NOMO-1 treated with dmso at 0.1 percent for 144 hours (cell line): ENCODE measurements at regions not wholly inside any gene's neighbourhood (a gene's known extent, or its start where the extent isn't known, plus 50 kb on each side); places are given as distances from the start of the nearest gene placed in this dataset.

Experiments
- DNase-seq: peaks from one replicate; lab custom pipeline; 2025; ENCODE audit not compliant: unreplicated experiment; lab: John Stamatoyannopoulos, UW

- no peak for DNase-seq
Measured at GRCh38 chr16:54632322-54633220, 298.1 kb upstream of the IRX5 start.

DNA sequence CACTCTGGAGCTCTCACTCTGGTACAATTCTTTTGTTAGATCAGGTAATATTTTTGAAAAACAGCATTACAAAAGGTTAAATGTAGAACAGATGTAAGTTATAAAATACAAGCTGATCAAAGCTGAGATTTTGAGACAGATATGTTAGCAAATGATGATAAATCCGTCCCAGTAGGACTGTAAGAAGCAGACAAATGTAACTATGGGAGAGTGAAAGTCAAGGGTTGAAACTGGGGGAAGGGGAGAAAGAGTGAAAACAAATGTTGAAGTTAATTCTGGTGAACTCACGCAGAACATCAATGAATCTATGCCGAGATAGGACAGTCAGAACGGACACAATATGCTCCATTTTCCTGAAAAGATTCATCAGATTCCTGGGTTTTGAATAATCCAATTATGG is 298.9 kb upstream of the IRX5 start:
- DNase-seq, result no peak

DNA sequence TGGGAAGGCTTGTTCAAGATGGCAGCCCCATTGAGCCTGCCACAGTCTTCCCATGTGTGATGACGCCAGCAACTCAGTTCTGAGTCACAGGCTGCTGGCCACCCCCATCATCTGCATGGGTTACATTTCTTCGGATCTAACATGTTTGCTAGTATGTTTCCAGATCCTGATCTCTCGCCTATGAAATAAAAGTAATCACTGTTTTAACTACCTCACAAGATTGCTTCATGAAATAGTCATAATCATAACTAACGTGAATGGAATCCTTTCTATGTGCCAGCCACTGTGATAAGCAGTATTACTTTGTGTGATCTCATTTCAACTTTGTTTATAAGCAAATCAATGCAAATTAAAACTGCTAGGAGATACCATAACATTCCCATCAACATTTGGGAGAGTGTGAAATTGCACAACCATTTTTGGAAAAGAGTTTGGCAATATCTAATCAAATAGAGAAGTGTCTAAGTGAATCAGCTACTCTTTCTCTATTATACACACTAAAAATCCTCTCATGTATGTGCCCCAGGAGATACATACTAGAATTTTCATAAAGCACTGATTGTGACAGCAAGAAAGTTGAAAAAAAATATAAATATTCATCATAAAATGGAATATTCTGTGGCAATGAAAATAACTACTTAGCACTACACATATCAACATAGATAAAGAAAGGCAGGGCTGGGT is 300.2 kb upstream of the IRX5 start:
- no peak for DNase-seq

- DNase-seq, result no peak
Measured at GRCh38 chr16:54628796-54629625, 301.7 kb upstream of the IRX5 start.

DNA sequence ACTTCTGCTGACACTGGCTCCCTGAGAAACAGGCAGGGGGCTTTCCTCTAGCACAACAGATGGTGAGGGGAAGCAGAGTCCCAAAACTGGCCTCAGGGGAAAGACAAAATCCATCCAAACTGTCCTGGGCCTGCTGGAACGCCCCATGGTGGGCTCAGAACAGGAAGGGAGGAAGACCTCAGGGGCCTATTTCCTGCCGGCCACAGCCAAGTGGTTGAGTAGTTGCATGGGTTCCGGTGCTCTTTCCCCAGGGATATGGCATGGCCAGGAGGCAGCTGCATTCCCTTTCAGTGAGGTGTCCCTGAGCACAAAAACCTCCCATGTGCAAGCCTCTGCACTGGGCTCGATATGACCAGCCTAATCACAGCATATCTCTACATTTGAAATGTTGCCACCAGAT is 303.0 kb upstream of the IRX5 start:
- no peak for DNase-seq

DNA sequence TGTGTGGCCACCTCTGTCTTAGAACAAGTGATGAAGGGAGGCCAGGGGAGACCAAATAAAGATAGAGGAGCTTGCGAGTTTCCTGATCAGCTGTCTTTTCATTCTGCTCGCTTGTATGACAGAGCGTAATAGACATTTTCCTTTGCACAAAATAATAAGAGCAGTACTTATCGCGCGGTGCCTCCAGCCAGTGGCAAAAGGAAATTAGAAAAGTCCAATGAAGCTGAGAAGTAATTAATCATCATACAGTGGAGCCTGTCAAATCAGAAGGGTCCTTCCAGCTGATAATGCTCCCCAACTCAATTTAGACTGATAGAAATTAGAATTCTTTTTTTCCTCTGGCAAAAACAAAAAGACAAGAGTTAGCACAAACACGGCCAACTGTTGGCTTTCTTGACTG is 307.0 kb upstream of the IRX5 start:
- DNase-seq, result no peak

DNA sequence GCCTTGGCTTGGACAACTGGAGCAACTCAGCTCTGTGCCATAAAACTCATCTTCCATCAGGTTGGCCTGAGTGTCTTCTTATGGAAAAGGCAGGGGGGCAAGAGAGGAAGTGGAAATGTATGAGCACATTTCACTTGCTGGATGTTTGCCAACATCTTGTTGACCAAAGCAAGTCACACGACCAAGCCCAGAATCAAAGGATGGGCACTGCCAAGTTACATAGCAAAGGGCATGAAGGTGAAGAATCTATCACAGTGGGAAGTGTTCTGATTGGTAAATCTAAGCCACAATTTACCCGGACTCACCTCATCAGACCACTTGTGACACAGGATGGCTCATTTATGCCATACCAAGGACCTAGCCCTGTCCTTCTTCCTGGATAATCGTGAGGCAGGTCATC is 310.5 kb upstream of the IRX5 start:
- DNase-seq, result no peak

DNA sequence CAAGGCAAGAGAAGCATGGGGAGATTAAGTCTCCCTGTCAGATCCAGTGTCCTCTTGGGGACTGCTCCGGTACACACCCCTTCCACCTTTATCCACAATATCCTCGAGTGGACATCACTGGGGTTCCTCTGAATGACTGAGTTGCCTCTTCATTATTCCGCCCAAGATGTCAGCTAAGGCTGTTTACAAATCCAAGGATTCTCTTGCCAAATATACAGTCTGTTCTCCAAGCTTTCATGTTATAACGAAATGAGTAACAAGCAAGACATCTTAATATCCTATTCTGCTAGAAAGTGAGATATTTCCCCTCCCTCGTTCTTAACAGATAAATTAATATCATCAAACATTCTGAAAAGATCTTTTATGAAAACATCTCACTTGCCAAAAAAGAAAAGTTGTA is 314.1 kb upstream of the IRX5 start:
- no peak for DNase-seq

DNA sequence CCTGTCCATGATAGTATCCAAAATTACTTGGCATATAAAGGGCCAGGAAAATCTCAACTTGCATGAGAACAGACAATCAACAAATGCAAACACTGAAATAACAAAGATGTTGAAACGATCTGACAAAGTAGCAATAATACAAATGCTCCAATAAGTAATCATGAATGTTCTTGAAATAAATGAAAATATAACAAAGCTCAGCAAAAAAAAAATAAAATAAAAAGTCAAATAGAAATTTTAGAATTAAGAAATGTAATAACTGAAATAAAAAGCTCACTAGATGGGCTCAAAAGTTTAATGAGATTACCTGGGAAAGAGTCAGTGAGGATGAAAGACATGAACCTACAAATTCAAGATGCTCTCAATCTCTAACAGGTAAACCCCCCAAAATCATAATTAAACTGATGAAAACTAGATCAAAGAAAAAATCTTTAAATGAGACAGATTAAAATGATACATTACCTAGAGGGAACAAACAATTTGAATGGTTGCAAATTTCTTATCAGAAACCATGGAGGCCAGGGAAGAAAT is 319.0 kb upstream of the IRX3 start:
- DNase-seq, result no peak

DNA sequence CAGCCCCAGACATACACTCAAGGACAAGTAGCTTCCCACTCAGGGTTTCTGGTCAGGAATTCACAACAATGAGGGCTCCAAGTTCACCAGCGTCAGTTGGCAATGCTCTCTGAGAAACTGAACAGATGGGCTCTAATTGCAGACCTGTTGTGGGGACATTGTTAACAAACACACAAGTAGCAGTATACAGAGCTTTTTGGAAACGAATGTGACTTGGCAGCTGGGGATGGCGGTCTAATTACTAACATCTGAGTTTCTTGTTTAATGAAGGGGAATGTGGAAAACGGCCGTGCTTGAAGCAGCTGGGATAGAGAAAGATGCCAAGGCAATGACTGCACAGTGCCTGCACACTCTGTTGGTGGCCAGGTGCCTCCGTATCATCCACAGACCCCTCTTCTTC is 316.1 kb upstream of the IRX3 start:
- no peak for DNase-seq

DNA sequence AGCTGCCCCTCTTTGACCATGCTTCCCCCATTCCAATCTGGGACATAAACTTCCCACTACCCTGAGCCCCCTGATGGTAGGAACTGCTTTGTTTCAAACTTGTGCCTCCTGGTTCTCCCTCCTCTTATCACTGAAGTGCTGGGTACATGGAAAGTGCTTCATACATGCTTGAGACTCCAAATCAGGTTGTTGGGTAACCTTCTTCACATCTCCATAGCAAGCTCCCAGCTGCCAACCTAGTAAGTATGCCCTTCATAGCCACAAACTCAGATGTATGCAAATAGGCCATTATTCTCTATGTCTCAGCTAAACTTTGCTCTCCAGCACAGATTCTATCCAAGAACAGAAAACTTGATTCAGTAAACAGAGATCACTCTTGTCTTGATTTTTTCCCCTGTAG is 310.6 kb upstream of the IRX3 start:
- DNase-seq, result no peak

GRCh38 chr16:54595621-54596020 is 309.0 kb upstream of the IRX3 start:
- DNase-seq, result no peak

GRCh38 chr16:54594601-54595391 is 308.2 kb upstream of the IRX3 start:
- no peak for DNase-seq

- no peak for DNase-seq
Measured at GRCh38 chr16:54591816-54592246, 305.2 kb upstream of the IRX3 start.

- DNase-seq, result no peak
Measured at GRCh38 chr16:54590836-54591235, 304.2 kb upstream of the IRX3 start.

DNA sequence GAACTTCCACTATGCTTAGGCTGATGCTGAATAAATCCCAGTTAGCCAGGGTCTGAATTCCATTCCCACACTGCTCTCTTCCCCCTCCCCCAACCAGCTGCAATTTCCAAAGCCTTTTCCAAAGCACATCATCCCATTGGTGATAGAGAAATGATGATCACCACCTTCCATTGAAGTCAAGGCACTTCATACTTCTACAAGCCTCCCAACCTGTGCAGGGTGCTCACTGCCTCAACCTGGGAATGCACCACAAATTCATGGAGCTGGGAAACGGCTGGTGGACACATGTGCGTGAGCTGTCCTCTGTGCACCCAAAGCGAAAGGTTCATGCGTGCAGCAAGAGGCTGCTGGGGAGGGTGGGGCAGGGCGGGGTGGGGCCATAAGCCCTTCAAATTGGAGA is 302.7 kb upstream of the IRX3 start:
- no peak for DNase-seq

GRCh38 chr16:54588026-54588425 is 301.4 kb upstream of the IRX3 start:
- no peak for DNase-seq

GRCh38 chr16:54587176-54587515 is 300.6 kb upstream of the IRX3 start:
- no peak for DNase-seq

- no peak for DNase-seq
Measured at GRCh38 chr16:54586474-54587175, 300.0 kb upstream of the IRX3 start.

- no peak for DNase-seq
Measured at GRCh38 chr16:54585998-54586340, 299.4 kb upstream of the IRX3 start.
